DMS79 treated with DMSO at 0.1 percent for 48 hours (cell line): ENCODE measurements at regions not wholly inside any gene's neighbourhood (a gene's known extent, or its start where the extent isn't known, plus 50 kb on each side); places are given as distances from the start of the nearest gene placed in this dataset.

Experiments used
- DNase-seq: peaks from one replicate; lab custom pipeline; 2025; lab: John Stamatoyannopoulos, UW

GRCh38 chr3:148642616-148643015, 55.1 kb upstream of the AGTR1 start:
- DNase-seq = no peak

GRCh38 chr3:148643389-148643840, 54.3 kb upstream of the AGTR1 start:
- no peak for DNase-seq

- DNase-seq = no peak
These were observed 51.5 kb upstream of the AGTR1 start for GRCh38 chr3:148646126-148646665.
